HCEC 1CT (cell line): ENCODE measurements at regions not wholly inside any gene's neighbourhood (a gene's known extent, or its start where the extent isn't known, plus 50 kb on each side); places are given as distances from the start of the nearest gene placed in this dataset.
"Not testable (repeated sequence)": the region's sequence is repeated elsewhere in the genome, so short reads cannot be mapped to it uniquely, and the experiment has no call there.

Experiments
- DNase-seq: peaks from one replicate; pipeline ENCODE4 v3.0.0-alpha.2; 2017

GRCh38 chrX:137195296-137195695, 161.5 kb upstream of the GPR101 start:
- no peak for DNase-seq

DNA sequence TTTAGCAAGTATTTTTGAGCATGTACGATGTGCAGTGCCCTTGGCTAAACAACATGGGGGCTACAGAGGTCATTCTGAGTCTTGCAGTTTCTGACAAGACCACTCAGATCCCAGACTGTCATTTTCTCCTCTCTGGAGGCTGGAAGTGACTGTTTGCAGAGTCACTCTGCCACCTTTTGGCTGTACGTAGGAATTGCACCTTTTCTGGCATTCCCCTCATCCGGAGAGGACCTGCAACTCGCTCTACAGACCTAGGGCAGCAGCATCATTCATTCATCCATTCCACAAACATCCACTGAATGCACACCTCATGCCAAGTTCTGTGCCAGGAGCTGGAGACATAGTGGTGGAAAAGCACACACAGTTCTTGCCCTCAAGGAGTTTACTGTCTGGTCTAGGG, 160.4 kb upstream of the GPR101 start:
- peak; percentile 1 for DNase-seq

DNA sequence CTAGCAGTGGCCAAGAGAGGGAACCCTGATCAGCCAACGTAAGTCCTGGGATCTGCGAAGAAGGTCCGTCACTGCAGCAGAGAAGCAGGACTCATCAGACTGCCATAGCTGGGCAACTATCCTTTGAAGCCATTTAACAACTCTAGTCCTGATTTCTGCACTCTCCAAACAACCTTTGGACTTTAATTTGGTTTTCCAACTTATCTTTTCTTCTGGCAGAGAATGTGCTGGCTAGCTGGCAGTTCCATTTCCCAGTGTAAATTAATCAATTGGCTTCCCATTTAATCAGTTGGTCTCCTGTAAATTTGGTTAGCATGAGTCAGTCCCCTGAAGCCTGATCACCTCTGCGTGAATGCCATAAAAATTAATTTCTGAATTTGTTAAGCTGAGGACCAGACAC, 153.7 kb upstream of the GPR101 start:
- no peak for DNase-seq

DNA sequence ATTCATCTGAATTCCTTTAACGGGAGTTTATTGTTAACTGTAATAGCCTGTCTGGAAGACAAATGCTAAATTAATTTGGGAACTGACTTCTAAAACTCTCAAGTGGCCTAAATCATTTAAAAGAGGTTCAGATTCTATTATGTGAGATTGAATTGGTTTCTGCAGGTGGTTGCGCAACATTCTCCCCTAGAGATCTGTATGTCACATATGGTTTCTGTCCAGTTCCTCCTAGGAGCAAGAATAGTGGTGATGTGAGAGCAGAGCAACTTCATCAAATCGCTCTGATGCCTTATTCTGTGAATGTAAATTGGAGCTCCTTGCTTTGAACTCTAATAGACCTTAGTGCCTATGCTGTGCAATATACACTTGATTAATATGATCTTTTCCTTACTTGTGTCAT, 144.6 kb upstream of the GPR101 start:
- no peak for DNase-seq

- no peak for DNase-seq
Measured at GRCh38 chrX:137172317-137172948, 138.6 kb upstream of the GPR101 start.

- no peak for DNase-seq
Measured at GRCh38 chrX:137171626-137172025, 137.8 kb upstream of the GPR101 start.

- no peak for DNase-seq
Measured at GRCh38 chrX:137166591-137166990, 132.8 kb upstream of the GPR101 start.

DNA sequence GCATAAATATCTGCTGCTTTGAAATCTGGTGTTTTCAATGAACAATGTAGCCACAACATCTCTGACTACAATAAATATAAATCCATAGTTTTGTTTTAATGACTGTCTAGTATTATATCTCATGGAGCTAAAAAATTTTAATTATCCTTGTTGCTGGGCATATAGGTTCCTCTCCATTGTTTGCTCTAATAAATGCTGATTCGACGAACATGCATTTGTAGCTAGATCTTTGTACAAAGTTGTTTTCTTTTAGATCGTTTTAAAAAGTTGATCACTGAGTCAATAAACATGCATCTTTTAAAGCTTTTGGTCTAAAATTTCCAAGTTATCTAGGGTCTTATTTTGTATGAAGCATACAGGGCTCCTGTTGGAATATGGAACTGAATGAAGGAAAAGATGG, 130.5 kb upstream of the GPR101 start:
- DNase-seq = no peak

DNA sequence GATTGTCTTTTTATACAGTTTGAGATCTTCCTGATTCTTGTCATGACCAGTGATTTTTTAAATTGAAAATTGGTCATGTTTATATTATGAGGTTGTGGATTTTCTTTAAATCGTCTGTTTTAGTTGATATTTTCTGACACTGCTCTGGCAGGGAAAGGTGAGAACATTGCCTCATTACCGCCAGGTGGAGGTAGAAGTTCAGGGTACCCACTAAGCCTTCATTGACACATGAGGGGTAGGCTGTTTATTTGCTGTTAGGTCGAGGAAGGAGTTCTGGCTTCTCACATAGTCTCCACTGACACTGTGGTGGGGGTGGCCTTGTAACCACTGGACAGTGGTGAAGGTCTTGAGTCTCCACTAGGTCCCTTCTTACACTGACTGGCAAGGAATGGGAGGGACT, 117.6 kb upstream of the GPR101 start:
- DNase-seq = no peak

- no peak for DNase-seq
Measured at GRCh38 chrX:137143864-137144263, 110.1 kb upstream of the GPR101 start.

DNA sequence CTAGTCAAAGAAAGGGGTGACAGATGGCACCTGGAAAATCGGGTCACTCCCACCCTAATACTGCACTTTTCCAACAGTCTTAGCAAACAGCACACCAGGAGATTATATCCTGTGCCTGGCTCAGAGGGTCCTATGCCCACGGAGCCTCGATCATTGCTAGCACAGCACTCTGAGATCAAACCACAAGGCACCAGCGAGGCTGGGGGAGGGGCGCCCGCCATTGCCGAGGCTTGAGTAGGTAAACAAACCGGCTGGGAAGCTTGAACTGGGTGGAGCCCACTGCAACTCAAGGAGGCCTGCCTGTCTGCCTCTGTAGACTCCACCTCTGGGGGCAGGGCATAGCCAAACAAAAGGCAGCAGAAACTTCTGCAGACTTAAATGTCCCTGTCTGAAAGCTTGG, 88.9 kb upstream of the GPR101 start:
- DNase-seq = not testable (repeated sequence)

GRCh38 chrX:137119049-137119448, 85.3 kb upstream of the GPR101 start:
- no peak for DNase-seq

GRCh38 chrX:137118536-137118935, 84.7 kb upstream of the GPR101 start:
- no peak for DNase-seq

- DNase-seq = no peak
Measured at GRCh38 chrX:137118136-137118535, 84.3 kb upstream of the GPR101 start.

DNA sequence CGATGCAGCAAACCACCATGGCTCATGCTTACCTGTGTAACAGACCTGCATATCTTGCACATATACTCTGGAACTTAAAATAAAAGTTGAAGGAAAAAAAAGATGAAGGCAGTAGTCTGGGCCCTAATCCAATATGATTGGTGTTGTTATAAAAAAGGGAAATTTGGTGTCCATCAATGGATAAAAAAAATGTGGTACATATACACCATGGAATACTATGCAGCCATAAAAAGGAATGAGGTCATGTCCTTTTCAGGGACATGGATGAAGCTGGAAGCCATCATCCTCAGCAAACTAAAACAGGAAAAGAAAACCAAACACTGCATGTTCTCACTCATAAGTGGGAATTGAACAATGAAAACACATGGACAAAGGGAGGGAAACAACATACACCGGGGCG, 74.1 kb upstream of the GPR101 start:
- DNase-seq = not testable (repeated sequence)

- no peak for DNase-seq
Measured at GRCh38 chrX:137101273-137101990, 67.6 kb upstream of the GPR101 start.
